Tibial nerve (tissue), 4 donors: ENCODE measurements at regions not wholly inside any gene's neighbourhood (a gene's known extent, or its start where the extent isn't known, plus 50 kb on each side); places are given as distances from the start of the nearest gene placed in this dataset.

Source experiments
- DNase-seq, 2 donors: peaks; one replicate each; pipeline ENCODE4 v3.0.0-alpha.2; 2019; ENCODE audit warnings: low spot score in 2 of 2
- H3K27ac ChIP-seq, 4 donors: fragments of 200-600 bp; sonication (generic) in 3 of 4; one replicate each; pipeline ENCODE4 v1.5.1; 2017 to 2019; ENCODE audit warnings: mild to moderate bottlenecking in 1 of 4
- H3K27me3 ChIP-seq, 2 donors: fragments of 200-600 bp; sonication (generic) in 1 of 2; one replicate each; pipeline versions ENCODE4 v1.5.1 to v1.6.0; 2017 to 2019
- H3K36me3 ChIP-seq, 3 donors: fragments of 200-600 bp; sonication (generic); one replicate each; pipeline ENCODE4 v1.5.1; 2018 to 2019
- H3K4me1 ChIP-seq, 4 donors: fragments of 200-600 bp; sonication (generic) in 3 of 4; one replicate each; pipeline ENCODE4 v1.5.1; 2017 to 2019
- H3K4me3 ChIP-seq, 4 donors: fragments of 200-600 bp; sonication (generic) in 3 of 4; one replicate each; pipeline ENCODE4 v1.5.1; 2017 to 2019; ENCODE audit warnings: mild to moderate bottlenecking in 1 of 4, moderate library complexity in 1 of 4
- H3K9me3 ChIP-seq, 4 donors: fragments of 200-600 bp; sonication (generic) in 3 of 4; one replicate each; pipeline ENCODE4 v1.5.1; 2017 to 2019
- EP300 ChIP-seq, 2 donors: sonication (generic); formaldehyde crosslinking; IDR thresholded peaks; one replicate each; pipeline ENCODE4 v1.6.1; 2017; ENCODE audit warnings: antibody characterized with exemption in 2 of 2, mild to moderate bottlenecking in 1 of 2
- POLR2A ChIP-seq, 2 donors: fragments of 450-650 bp; IDR thresholded peaks; one replicate each; pipeline ENCODE4 v1.6.1; 2017; ENCODE audit warnings: antibody characterized with exemption in 2 of 2, mild to moderate bottlenecking in 2 of 2, moderate library complexity in 2 of 2
- WGBS, 2 donors: methylation state at CpG; one replicate each; pipeline ENCODE4 v1.1.5; 2018; 5-methylcytosine and 5-hydroxymethylcytosine counted together
- TF ChIP-seq, protein P1 (sequence below), 5 experiments: fragments of 200-600 bp in 3 of 5; fragments of 450-650 bp in 2 of 5; sonication (generic) in 3 of 5; IDR thresholded peaks; one replicate each; pipeline ENCODE4 v1.5.1; 2016 to 2019; ENCODE audit warnings: antibody characterized with exemption in 5 of 5, mild to moderate bottlenecking in 3 of 5, moderate library complexity in 2 of 5

DNA sequence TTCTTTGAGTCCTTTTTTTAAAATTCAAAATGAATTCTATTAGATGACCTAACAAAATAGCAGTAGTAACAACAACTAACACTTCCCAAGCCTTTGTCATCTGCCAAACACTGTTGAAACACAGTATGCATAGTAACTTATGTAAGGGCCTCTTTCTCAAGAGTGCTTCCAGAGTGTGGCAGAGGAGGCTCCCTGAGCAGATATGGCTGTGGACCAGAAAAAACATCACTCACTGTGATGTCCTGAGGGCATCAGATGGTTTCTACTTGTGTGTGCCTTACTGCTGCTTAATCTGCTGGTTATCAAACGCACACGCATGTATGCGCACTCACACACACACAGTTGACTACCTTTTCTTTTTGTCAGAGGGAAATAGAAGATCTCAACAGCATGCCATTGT lies 110.8 kb downstream of the DLEU7 start:
- TF ChIP-seq, protein P1, sequence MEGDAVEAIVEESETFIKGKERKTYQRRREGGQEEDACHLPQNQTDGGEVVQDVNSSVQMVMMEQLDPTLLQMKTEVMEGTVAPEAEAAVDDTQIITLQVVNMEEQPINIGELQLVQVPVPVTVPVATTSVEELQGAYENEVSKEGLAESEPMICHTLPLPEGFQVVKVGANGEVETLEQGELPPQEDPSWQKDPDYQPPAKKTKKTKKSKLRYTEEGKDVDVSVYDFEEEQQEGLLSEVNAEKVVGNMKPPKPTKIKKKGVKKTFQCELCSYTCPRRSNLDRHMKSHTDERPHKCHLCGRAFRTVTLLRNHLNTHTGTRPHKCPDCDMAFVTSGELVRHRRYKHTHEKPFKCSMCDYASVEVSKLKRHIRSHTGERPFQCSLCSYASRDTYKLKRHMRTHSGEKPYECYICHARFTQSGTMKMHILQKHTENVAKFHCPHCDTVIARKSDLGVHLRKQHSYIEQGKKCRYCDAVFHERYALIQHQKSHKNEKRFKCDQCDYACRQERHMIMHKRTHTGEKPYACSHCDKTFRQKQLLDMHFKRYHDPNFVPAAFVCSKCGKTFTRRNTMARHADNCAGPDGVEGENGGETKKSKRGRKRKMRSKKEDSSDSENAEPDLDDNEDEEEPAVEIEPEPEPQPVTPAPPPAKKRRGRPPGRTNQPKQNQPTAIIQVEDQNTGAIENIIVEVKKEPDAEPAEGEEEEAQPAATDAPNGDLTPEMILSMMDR (IDR thresholded peaks at IDR 0.05), result no peak
- TF ChIP-seq EP300 (IDR thresholded peaks at IDR 0.05) (no peak), POLR2A (IDR thresholded peaks at IDR 0.05) (no peak)
- WGBS, 2 donors, result 76 to 92% methylated on average over 3 of the region's 3 CpGs

GRCh38 chr13:50733392-50733791 lies 110.1 kb downstream of the DLEU7 start:
- DNase-seq, result no peak
- WGBS, 2 donors, result 95 to 97% methylated on average over 3 of the region's 3 CpGs
- H3K27ac ChIP-seq, result no peak overlapping the region
- H3K4me3 ChIP-seq, result no peak overlapping the region
- no peaks in the 10 kb centered on the region for H3K27me3 ChIP-seq
- H3K9me3 ChIP-seq, result no peaks in the 10 kb centered on the region
- no peaks in the 10 kb centered on the region for H3K36me3 ChIP-seq
- H3K4me1 ChIP-seq, result peaks cover 0 to 4% (median 0%) of the 10 kb centered on the region in 4 donors
- TF ChIP-seq EP300 (IDR thresholded peaks at IDR 0.05), result no peak
- no peak for TF ChIP-seq POLR2A (IDR thresholded peaks at IDR 0.05)
- TF ChIP-seq, protein P1 (IDR thresholded peaks at IDR 0.05), result no peak

More for the DNA sequence above, 110.8 kb downstream of the DLEU7 start:
- H3K4me1 ChIP-seq, result peaks cover 0 to 4% (median 0%) of the 10 kb centered on the region in 4 donors
- no peak overlapping the region for H3K27ac ChIP-seq
- H3K27me3 ChIP-seq, result no peaks in the 10 kb centered on the region
- no peaks in the 10 kb centered on the region for H3K9me3 ChIP-seq
- no peak for DNase-seq
- no peak overlapping the region for H3K4me3 ChIP-seq
- H3K36me3 ChIP-seq, result no peaks in the 10 kb centered on the region

GRCh38 chr13:50735071-50735470 lies 108.4 kb downstream of the DLEU7 start:
- Histone ChIP-seq H3K4me3 (no peak overlapping the region), H3K9me3 (no peaks in the 10 kb centered on the region)

GRCh38 chr13:50740052-50740741 lies 103.3 kb downstream of the DLEU7 start:
- Histone ChIP-seq H3K27me3 (no peaks in the 10 kb centered on the region), H3K4me1 (peaks cover 0 to 9% (median 0%) of the 10 kb centered on the region in 4 donors), H3K4me3 (no peak overlapping the region), H3K27ac (no peak overlapping the region), H3K9me3 (peaks cover 0 to 5% (median 0%) of the 10 kb centered on the region in 4 donors), H3K36me3 (no peaks in the 10 kb centered on the region)
- TF ChIP-seq, protein P1 (IDR thresholded peaks at IDR 0.05), result no peak
- no peak for TF ChIP-seq POLR2A (IDR thresholded peaks at IDR 0.05)
- TF ChIP-seq EP300 (IDR thresholded peaks at IDR 0.05), result no peak
- DNase-seq, result no peak
- 59 to 68% methylated on average over 3 of the region's 3 CpGs for WGBS, 2 donors

More at GRCh38 chr13:50735071-50735470, 108.4 kb downstream of the DLEU7 start:
- H3K27me3 ChIP-seq, result no peaks in the 10 kb centered on the region
- peaks cover 0 to 12% (median 0%) of the 10 kb centered on the region in 4 donors for H3K4me1 ChIP-seq
- no peaks in the 10 kb centered on the region for H3K36me3 ChIP-seq
- no peak for DNase-seq
- no peak overlapping the region for H3K27ac ChIP-seq
- TF ChIP-seq POLR2A (IDR thresholded peaks at IDR 0.05) (no peak), EP300 (IDR thresholded peaks at IDR 0.05) (no peak)
- TF ChIP-seq, protein P1 (IDR thresholded peaks at IDR 0.05), result no peak

DNA sequence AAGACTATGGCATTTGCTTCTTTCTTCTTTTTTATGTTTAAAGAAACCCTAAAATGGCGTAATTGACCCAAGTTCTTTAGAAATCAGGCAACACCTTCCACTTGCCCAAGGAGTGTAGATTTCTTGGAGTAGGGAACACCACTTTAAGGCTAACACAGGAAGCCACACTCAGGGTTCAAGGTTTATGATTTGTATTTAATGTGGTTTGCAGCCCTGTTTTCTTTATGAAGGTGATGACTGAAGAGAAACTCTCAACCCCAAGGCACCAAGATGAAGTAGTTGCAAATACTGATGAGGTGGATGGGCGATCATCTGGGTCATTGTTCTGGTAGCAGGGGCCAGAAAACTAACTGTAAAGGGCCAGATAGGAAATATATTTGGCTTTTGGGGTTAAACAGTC lies 101.1 kb downstream of the DLEU7 start:
- H3K4me1 ChIP-seq, result peaks cover 0 to 16% (median 0%) of the 10 kb centered on the region in 4 donors
- 96 to 98% methylated on average over 2 of the region's 2 CpGs for WGBS, 2 donors
- H3K27ac ChIP-seq, result no peak overlapping the region
- no peak overlapping the region for H3K4me3 ChIP-seq
- peaks cover 0 to 5% (median 0%) of the 10 kb centered on the region in 4 donors for H3K9me3 ChIP-seq
- H3K36me3 ChIP-seq, result no peaks in the 10 kb centered on the region
- no peak for DNase-seq
- H3K27me3 ChIP-seq, result no peaks in the 10 kb centered on the region
- TF ChIP-seq, protein P1 (IDR thresholded peaks at IDR 0.05), result no peak
- TF ChIP-seq POLR2A (IDR thresholded peaks at IDR 0.05), result no peak
- no peak for TF ChIP-seq EP300 (IDR thresholded peaks at IDR 0.05)
